ENCODE measurements at regions not wholly inside any gene's neighbourhood (a gene's known extent, or its start where the extent isn't known, plus 50 kb on each side); places are given as distances from the start of the nearest gene placed in this dataset.

GRCh38 chr11:105388006-105388405, 221.9 kb upstream of the GRIA4 start:
- TF ChIP-seq, protein P1, sequence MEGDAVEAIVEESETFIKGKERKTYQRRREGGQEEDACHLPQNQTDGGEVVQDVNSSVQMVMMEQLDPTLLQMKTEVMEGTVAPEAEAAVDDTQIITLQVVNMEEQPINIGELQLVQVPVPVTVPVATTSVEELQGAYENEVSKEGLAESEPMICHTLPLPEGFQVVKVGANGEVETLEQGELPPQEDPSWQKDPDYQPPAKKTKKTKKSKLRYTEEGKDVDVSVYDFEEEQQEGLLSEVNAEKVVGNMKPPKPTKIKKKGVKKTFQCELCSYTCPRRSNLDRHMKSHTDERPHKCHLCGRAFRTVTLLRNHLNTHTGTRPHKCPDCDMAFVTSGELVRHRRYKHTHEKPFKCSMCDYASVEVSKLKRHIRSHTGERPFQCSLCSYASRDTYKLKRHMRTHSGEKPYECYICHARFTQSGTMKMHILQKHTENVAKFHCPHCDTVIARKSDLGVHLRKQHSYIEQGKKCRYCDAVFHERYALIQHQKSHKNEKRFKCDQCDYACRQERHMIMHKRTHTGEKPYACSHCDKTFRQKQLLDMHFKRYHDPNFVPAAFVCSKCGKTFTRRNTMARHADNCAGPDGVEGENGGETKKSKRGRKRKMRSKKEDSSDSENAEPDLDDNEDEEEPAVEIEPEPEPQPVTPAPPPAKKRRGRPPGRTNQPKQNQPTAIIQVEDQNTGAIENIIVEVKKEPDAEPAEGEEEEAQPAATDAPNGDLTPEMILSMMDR (IDR thresholded peaks at IDR 0.05), result no peak
- TF ChIP-seq EP300 (IDR thresholded peaks at IDR 0.05) (no peak), POLR2A (IDR thresholded peaks at IDR 0.05; ENCODE audit: low read depth) (no peak)

All from esophagus muscularis mucosa (tissue), 4 donors.